ENCODE measurements at regions not wholly inside any gene's neighbourhood (a gene's known extent, or its start where the extent isn't known, plus 50 kb on each side); places are given as distances from the start of the nearest gene placed in this dataset.
A peak's percentile ranks its signal among the peaks of the same experiment; 100 is the strongest.
"Not testable (repeated sequence)": the region's sequence is repeated elsewhere in the genome, so short reads cannot be mapped to it uniquely, and the experiment has no call there.

GRCh38 chrX:65879977-65880799, 159.7 kb downstream of the VSIG4 start:
- DNase-seq: no peak

- no peak for DNase-seq
Observed at GRCh38 chrX:65878456-65878855, 161.4 kb downstream of the VSIG4 start.

DNA sequence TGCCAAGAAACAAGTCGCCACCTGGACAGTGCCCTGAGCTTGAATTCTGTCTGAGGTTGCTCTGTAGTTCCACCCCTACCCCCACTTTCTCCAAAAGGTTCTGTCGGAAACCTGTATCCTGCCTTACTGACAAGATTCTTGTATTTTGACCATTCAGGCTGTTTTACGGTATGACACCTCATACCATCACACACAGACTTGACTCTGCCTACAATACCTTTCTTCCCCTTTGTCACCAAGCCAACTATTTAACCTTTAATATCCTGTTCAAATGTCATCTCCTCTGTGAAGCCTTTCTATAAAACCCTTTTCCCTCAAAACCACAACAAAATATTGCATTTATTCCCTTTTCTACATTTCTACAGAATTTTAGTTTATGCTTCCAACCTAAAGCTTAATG, 161.9 kb downstream of the VSIG4 start:
- no peak for DNase-seq

DNA sequence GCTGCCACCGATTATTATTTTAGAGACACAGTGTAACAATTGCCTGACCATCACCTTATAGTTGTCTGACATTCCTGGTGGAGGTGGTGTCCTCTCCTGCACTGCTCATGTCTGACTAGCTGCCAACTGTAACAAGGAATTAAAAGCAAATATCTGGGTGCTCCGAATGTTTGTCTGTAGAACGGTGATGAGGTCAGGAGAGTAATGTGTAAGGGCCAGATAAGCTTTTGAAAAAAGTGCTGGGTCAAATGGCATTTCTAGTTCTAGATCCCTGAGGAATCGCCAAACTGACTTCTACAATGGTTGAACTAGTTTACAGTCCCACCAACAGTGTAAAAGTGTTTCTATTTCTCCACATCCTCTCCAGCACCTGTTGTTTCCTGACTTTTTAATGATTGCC, 164.3 kb downstream of the VSIG4 start:
- DNase-seq: not testable (repeated sequence)

GRCh38 chrX:65874765-65875164, 165.1 kb downstream of the VSIG4 start:
- DNase-seq: no peak

DNA sequence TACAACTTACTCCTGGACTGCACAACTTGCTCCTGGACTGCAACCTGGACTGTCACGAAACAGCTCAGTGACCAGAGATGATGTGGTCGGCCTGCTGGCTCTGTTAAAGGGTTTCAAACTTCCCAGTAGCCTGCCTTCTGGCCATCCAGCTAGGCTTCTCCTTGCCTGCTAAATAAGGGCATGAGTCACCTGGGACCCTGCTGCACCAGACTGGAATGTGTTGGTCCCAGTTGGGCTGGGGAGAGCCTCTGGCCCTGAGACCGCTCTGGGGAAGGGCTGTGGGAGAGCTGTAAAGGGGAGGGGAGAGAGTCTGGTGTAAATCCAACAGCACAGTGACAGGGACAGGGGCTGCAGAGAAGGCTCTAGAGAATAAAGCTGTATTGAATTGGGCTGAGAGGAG, 165.8 kb downstream of the VSIG4 start:
- no peak for DNase-seq

DNA sequence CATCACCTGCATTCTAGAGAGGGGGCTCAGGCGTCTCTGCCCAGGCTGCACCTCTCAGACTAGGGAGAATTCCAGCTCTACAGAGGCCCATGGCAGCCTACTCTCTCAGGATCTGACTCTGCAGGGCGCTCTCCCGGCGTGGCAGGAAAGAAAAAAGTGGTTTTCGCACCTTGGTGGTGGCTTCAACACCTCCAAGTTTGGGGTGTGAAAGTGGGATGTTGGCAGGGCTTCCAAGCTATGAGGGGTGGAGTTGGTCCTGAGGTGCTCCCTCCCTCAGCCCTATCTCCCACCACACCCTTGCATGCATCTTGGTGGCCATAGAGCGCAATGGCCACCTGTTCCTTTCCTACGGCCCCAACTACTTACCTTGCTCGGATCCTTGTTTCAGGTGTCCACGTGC, 166.5 kb downstream of the VSIG4 start:
- no peak for DNase-seq

- DNase-seq: peak; percentile 87
Observed at GRCh38 chrX:65871671-65872311, 168.1 kb downstream of the VSIG4 start.

- DNase-seq: not testable (repeated sequence)
Observed at GRCh38 chrX:65870544-65870943, 169.3 kb downstream of the VSIG4 start.

DNA sequence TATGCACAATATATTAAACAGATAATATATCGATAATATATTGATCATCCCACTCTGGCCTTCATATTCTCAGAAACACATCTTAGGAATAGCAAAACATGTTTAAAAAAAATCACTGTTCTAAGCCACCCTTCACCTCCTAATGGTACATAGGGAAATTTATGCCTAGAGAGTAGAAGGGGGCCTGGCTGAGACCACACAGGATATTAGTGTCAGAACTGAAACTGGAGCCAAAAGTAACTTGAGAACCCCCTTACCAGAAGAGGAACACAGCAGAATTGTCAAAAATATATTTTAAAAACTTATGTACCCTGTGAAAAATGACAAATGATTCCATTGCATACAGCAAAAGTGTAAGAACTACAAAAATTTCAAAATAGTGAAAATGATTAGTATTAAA, 173.1 kb downstream of the VSIG4 start:
- no peak for DNase-seq

DNA sequence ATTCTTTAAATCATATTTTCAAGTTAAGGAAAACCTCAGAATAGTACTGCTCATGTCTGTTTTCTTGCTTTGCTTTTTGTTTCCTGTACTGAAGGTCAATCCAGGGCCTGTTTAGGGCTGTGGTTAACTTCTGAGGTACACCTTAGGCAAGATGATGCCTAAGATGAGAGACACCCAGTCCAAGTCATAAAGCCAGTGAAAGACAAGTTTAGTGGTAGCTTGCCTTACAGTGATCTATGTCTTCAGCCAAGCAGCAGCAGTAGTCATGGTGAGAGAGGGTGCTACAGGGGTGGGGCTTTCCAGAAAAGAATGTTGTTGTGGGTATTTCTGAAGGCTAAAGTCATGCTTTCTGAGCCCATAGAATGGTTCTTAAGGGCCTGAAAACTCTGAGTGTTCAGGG, 173.7 kb downstream of the VSIG4 start:
- no peak for DNase-seq

- DNase-seq: no peak
Observed at GRCh38 chrX:65862638-65863037, 177.2 kb downstream of the VSIG4 start.

GRCh38 chrX:65859299-65859698, 180.6 kb downstream of the VSIG4 start:
- no peak for DNase-seq

DNA sequence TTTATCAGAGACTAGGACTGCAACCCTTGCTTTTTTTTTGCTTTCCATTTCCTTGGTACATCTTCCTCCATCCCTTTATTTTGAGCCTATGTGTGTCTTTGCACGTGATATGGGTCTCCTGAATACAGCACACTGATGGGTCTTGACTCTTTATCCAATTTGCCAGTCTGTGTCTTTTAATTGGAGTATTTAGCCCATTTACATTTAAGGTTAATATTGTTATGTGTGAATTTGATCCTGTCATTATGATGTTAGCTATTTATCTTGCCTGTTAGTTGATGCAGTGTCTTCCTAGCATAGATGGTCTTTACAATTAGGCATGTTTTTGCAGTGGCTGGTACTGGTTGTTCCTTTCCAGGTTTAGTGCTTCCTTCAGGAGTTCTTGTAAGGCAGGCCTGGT, 185.4 kb downstream of the VSIG4 start:
- not testable (repeated sequence) for DNase-seq

DNA sequence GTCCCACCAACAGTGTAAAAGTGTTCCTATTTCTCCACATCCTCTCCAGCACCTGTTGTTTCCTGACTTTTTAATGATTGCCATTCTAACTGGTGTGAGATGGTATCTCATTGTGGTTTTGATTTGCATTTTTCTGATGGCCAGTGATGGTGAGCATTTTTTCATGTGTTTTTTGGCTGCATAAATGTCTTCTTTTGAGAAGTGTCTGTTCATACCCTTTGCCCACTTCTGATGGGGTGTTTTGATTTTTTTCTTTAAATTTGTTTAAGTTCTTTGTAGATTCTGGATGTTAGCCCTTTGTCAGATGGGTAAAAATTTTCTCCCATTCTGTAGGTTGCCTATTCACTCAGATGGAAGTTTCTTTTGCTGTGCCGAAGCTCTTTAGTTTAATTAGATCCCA, 183.9 kb downstream of the MSN start:
- DNase-seq: not testable (repeated sequence)

DNA sequence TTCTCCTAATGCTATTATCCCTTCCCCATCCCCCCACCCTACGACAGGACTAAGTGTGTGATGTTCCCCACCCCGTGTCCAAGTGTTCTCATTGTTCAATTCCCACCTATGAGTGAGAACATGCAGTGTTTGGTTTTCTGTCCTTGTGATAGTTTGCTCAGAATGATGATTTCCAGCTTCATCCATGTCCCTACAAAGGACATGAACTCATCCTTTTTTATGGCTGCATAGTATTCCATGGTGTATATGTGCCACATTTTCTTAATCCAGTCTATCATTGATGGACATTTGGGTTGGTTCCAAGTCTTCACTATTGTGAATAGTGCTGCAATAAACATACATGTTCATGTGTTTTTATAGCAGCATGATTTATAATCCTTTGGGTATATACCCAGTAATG, 183.4 kb downstream of the MSN start:
- not testable (repeated sequence) for DNase-seq

- no peak for DNase-seq
Observed at GRCh38 chrX:65846974-65847373, 179.5 kb downstream of the MSN start.

GRCh38 chrX:65841263-65841662, 173.8 kb downstream of the MSN start:
- no peak for DNase-seq

DNA sequence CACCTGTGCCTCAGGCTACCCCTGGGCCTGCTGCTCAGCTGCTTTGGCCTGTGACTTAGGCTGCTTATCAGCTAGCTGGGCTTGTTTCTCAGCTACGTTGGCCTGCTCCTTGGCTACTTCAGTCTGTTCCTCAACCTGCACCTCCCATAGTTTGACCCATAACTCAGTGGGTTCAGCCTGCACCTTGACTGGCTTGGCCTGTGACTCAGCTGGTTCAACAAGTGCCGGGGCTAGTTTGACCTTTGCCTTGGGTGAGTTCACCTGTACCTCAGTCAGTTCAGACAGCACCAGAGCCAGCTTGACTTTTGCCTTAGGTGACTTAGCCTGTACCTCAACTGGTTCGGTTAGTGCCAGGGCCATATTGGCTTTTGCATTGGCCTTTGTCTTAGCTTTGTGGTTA, 171.2 kb downstream of the MSN start:
- no peak for DNase-seq

DNA sequence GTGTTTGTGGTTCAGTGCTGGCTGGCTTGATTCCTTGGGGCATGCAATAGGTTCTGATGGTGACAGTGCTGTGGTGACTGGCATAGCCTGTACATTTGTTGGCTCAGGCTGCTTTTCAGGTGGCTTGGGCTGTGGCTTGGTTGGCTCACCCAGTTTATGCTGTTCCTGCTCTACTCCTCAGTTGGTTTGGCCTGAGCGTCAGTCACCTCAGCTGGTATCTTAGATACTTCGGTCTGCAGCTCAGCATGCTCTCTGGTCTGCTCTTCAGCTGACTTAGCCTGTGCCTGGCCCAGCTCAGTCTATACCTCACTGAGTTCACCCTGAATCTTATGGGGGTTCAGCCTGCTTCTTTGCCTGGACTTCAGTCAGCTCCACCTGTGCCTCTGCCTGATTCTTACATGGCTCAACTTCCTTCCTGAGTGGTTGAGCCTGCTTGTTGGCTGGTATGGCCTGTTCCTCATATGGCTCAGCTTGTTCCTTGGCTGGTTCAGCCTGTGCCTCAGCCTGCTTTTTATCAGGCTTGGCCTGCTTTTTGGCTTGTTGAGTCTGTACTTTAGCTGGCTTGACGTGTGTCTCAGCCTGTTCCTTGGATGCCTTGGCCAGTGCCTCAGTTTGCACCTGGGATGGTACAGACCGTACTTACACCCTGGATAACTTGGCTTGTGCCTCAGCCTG, 170.6 kb downstream of the MSN start:
- no peak for DNase-seq

DNA sequence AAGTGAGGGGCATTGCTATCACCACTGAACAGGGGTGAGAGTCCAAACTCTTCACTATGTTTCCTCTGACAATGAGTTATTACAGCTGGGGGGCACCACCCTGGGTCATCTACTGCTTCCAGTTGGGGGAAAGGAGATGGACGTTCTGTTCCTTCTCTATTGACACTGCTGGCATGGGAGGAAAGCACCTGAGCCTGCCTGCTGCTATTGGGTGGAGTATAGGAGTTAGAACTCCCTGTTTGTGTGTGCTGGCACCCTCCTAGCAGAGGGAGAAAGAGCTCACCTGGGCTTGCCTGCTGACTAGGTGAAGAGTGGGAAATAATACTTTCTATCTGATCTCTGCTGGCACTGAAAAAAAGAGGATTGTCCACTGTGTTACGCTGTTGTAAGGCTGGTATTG, 163.8 kb downstream of the MSN start:
- no peak for DNase-seq

GRCh38 chrX:65828599-65828998, 161.1 kb downstream of the MSN start:
- no peak for DNase-seq

DNA sequence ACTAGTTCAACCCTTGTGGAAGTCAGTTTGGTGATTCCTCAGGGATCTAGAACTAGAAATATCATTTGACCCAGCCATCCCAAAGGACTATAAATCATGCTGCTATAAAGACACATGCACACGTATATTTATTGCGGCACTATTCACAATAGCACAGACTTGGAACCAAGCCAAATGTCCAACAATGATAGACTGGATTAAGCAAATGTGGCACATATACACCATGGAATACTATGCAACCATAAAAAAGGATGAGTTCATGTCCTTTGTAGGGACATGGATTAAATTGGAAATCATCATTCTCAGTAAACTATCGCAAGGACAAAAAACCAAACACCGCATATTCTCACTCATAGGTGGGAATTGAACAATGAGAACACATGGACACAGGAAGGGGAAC, 157.8 kb downstream of the MSN start:
- DNase-seq: not testable (repeated sequence)

Measured in DMS153 (cell line).